Mononuclear cell (primary cell): ENCODE measurements at regions not wholly inside any gene's neighbourhood (a gene's known extent, or its start where the extent isn't known, plus 50 kb on each side); places are given as distances from the start of the nearest gene placed in this dataset.

Experiments used
- H3K27me3 ChIP-seq: 2 replicates; pipeline ENCODE4 v1.6.0; 2011; ENCODE audit warnings: low read length, control low read depth; ENCODE audit not compliant: insufficient read depth
- H3K4me1 ChIP-seq: 2 replicates; pipeline ENCODE4 v1.5.1; 2011; ENCODE audit warnings: mild to moderate bottlenecking, low read length, control low read depth; ENCODE audit not compliant: insufficient read depth
- H3K4me3 ChIP-seq: 2 replicates; pipeline ENCODE4 v1.5.1; 2011; ENCODE audit warnings: mild to moderate bottlenecking, low read length, moderate library complexity
- H3K9me3 ChIP-seq: 2 replicates; pipeline ENCODE4 v1.5.1; 2011; ENCODE audit warnings: low read depth, mild to moderate bottlenecking, control low read depth, low read length

DNA sequence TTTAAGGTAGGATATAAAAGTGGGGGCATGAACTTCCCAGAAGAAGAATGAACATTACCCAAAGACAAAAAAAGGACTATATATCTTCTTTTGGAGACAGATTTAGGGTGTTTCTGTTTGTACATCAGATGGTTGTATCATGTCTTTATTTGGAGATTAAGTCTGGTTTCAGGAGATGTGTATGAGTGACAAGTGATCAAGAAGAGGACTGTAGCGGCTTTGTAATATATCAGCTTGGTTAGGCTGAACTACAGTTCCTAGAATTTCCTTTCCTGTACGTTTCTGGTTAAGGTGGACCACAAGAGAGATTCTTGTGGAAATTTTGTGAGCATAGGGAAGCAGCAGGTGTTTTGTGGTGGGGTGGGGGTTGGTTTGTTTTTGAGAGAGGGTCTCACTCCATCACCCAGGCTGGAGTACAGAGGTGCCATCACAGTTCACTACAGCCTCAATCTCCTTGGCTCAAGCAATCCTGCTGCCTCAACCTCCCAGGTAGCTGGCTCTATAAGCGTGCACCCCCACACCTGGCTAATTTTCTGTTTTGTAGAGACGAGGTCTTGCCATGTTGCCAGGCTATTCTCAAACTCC, 287.1 kb upstream of the MGAT5 start:
- H3K4me3 ChIP-seq = no peak overlapping the region
- H3K4me1 ChIP-seq = no peaks in the 10 kb centered on the region
- H3K9me3 ChIP-seq = no peaks in the 10 kb centered on the region
- no peaks in the 10 kb centered on the region for H3K27me3 ChIP-seq

DNA sequence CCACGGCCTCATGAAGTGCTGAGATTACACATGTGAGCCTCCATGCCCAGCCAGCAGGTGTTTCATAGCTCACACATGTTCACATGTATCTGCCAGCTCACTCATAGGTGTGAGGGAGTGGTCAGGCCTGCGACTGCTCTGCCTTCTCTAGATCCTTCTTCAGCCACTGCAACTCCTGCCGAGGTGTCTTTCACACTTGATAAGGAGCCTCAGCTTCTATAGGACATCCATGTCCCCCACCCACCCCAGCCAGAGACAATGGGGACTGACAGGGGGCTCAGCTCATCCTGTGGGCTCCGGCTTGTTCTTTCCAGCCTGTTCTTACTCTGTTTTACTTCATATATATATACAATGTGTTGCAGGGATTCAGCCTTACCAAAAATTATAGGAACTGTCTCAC, 286.5 kb upstream of the MGAT5 start:
- H3K4me3 ChIP-seq = no peak overlapping the region
- no peaks in the 10 kb centered on the region for H3K4me1 ChIP-seq
- no peaks in the 10 kb centered on the region for H3K27me3 ChIP-seq
- H3K9me3 ChIP-seq = no peaks in the 10 kb centered on the region

DNA sequence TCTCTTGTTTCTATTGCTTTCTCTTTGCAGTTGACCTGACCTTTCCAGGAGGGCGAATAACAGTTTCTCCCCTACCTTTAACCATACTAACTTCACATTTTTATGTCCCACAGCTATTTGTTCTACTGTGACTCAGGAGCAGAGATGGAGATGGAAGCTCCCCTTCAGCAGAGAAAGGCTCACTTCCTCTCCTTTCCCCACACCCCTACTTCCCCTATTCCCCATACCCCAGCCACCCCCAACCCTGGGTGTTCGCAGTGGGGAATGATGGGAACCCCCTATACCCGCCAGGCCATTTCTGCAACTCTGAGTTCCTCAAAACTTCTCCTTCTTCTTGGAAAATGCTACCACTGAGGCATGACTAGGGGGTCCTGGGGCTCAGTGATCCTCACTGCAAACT, 285.4 kb upstream of the MGAT5 start:
- no peaks in the 10 kb centered on the region for H3K27me3 ChIP-seq
- H3K9me3 ChIP-seq = no peaks in the 10 kb centered on the region
- H3K4me1 ChIP-seq = no peaks in the 10 kb centered on the region
- no peak overlapping the region for H3K4me3 ChIP-seq

DNA sequence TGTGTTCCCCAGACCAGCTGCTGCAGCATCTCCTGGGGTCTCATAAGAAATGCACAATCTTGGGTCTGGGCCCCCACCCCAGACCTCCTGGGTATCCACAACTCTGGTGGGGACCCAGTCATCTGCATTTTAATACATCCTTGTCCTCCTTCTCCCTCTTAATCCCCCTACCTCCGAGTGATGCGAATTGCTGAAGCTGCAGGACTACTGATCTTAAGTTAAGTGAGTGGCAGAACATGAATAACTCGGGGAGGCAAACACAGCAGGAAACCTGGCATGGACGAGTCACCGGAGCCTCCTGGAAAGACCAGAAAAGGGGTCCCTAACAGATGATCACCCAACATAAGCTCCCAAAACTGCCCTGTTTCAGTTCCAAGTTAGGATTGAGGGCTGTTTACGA, 283.2 kb upstream of the MGAT5 start:
- Histone ChIP-seq H3K9me3 (no peaks in the 10 kb centered on the region), H3K4me3 (no peak overlapping the region), H3K4me1 (no peaks in the 10 kb centered on the region), H3K27me3 (no peaks in the 10 kb centered on the region)

DNA sequence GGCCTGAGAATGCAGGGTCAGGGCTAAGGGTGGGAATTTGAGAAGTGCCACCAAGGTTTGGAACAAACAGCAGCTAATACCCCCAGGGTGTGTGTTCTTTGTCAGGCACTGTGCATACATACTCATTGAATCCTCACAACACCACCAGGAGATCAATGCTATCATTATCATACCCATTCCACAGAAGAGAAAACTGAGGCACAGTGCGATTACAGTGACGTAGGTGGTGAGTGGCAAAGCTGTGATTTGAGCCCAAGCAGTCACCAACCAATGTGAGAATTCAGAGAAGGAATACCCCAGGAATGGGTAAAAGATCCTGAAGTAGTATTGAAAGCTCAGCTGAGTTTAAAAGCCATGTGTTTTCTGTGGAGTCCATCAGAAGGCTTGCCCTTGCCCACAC, 281.6 kb upstream of the MGAT5 start:
- Histone ChIP-seq H3K4me3 (no peak overlapping the region), H3K27me3 (no peaks in the 10 kb centered on the region), H3K4me1 (no peaks in the 10 kb centered on the region), H3K9me3 (no peaks in the 10 kb centered on the region)

DNA sequence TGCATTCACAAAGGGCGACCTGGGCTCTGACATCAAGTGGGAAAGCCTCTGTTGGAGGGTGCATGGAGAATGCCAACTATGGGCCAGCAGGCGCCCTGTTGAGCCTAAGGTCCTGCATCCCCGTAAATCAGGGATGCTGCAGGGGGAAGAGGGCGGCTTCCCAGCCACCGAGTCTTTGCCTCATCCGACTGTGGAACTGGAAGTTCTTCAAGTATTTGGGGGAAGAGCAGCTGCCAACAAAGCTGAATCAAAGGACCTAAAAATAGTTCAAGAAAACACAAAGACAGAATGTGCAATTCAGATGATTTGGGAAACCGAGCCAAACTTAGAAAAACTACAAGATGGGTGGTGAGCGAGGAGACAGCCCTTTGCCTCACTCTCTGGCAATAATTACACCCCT, 281.1 kb upstream of the MGAT5 start:
- H3K4me3 ChIP-seq = no peak overlapping the region
- no peaks in the 10 kb centered on the region for H3K4me1 ChIP-seq
- no peaks in the 10 kb centered on the region for H3K9me3 ChIP-seq
- H3K27me3 ChIP-seq = no peaks in the 10 kb centered on the region

DNA sequence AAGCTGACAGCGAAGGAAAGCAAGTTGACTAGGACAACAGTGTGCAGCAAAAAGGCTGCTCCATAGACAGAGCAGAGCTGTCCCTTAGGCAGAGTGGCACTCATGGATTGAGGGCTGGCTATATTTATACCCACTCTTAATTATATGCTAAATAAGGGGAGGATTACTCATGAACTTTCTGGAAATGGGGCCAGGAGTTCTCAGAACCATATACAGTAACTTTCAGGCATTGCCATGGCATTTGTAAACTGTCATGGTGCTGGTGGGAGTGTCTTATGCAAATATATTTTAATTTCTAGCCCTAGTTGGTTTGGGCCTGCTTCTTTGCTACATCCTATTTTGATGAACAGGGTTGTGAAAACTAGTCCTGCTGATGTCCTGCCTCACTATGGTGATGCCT, 279.5 kb upstream of the MGAT5 start:
- Histone ChIP-seq H3K27me3 (no peaks in the 10 kb centered on the region), H3K9me3 (no peaks in the 10 kb centered on the region), H3K4me3 (no peak overlapping the region), H3K4me1 (no peaks in the 10 kb centered on the region)

DNA sequence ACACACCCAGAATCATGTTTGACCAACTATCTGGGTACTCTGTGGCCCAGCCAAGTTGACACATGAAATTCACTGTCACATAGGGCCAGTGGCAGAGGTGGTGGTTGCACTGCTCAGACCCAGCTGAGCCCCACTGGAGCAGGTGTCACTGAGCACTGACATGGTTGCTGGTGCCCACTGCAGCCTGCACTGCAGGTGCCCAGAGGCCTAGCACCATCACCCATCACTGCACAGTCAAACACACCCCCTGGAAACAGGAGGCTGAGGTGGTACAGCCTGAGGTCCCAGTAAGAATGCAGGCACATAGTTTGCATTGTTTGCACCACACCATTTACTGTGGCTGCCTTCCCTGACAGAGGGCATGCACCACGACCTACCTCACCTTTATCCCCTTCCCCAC, 278.7 kb upstream of the MGAT5 start:
- no peaks in the 10 kb centered on the region for H3K9me3 ChIP-seq
- no peaks in the 10 kb centered on the region for H3K27me3 ChIP-seq
- no peaks in the 10 kb centered on the region for H3K4me1 ChIP-seq
- no peak overlapping the region for H3K4me3 ChIP-seq

DNA sequence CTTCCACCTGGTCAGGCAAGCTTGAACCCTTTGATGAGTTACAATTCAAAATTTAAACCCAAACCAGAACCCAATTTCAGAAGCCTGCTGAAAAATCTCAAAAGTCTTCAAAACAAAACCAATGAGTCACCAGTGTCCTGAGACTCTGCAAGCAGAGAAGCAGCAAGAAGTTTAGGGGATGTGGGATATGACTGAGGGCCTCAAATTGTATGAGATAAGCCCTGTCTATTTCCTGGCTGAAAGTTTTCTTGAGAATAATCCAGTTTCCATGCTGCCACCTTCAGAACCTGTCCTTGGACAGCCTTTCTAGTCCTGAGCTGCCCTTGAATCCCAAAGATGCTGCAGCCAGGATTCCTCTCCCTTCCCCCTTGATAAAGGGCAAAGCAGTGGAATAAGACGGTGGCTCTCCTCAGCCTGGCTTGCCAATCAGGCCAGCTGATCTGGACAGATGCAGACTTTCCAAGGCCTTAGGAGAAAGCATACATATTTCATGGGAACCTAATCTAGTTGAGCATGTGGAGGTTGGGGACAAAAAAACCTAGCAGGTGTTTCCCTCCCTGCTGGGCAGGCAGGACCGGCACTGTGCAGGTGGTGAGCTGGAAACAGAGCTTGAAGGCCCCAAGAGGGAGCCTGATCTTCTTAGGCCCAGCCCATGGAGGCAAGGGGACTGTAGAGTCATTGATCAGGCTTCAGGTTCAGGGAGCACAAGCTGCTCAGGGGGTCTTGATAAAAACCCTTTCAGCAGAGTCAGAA, 278.0 kb upstream of the MGAT5 start:
- no peaks in the 10 kb centered on the region for H3K4me1 ChIP-seq

DNA sequence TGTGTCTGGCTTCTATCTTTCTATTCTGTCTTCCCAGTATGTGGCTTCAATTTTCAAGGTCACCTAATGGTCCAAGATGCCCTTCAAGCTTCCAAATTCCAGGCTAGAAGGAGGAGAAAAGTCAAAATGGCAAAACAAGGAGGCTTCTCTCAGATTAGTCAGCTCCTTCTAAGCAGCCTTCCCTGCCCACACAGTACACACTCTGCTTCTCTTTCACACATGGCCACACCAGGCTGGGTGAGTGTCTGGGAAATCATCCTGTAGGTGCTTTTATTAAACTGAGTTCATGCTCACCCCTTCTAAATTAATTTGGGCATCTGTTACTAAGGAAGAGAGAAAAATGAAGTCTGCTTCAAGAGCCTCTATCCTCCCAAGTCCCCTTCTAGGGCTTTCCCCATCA, 277.2 kb upstream of the MGAT5 start:
- Histone ChIP-seq H3K27me3 (no peaks in the 10 kb centered on the region), H3K9me3 (no peaks in the 10 kb centered on the region), H3K4me1 (no peaks in the 10 kb centered on the region), H3K4me3 (no peak overlapping the region)

More for the DNA sequence above, 278.0 kb upstream of the MGAT5 start:
- H3K9me3 ChIP-seq = no peaks in the 10 kb centered on the region
- no peaks in the 10 kb centered on the region for H3K27me3 ChIP-seq
- no peak overlapping the region for H3K4me3 ChIP-seq

DNA sequence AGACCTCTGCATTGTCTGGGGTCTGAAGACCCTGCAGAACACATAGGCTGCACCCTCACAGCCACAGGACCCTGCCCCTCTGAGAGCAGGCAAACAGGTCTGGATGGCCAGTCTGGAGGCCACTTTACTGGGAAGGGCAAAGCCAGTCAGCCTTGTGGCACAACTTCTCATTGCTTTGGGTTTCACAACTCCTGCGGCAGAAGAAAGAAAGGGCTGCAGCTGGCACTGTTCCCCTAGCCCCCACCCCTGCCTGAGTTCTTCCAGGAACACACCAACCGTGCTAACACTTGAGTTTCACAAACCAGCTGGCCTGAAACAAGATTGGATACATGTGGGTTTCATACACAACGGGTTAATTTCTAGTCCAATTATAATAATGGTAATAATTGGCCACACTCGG, 276.5 kb upstream of the MGAT5 start:
- H3K9me3 ChIP-seq = no peaks in the 10 kb centered on the region
- H3K4me3 ChIP-seq = no peak overlapping the region
- H3K27me3 ChIP-seq = no peaks in the 10 kb centered on the region
- no peaks in the 10 kb centered on the region for H3K4me1 ChIP-seq

DNA sequence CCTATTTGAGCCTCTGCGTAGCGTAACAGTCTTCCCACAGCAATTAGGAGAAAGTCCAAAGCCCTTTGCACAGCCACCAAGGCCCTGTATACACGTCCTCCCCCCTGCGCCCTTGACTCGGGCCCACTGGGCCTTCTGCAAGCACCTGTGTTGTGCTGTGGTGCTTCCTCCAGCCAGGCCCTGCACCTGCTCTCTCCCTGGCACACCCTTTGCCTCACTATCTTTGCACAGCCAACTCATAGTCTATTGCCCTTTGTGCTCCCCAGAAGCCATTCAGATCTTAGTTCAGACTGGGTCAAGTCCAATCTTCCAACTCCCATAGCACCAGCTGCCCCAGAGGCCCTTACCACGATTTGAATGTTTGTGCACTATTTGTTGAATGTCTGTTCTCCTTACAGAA, 271.6 kb upstream of the MGAT5 start:
- Histone ChIP-seq H3K27me3 (no peaks in the 10 kb centered on the region), H3K9me3 (no peaks in the 10 kb centered on the region), H3K4me1 (no peaks in the 10 kb centered on the region), H3K4me3 (no peak overlapping the region)

DNA sequence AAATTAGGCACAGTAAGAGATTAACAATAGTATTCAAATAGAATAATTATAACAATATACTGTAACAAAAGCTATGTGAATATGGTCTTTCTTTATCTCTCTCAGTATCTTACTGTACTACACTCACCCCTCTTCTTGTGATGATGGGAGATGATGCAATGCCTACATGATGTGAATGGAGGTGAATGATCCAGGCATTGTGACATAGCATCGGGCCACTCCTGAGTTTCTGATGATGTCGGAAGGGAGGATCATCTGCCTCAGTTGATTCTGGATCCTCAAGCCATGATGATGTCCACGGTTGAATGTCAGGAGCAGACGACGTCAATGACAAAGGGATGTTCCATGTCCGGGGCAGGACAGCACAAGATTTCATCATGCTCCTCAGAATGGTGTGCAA, 268.3 kb upstream of the MGAT5 start:
- Histone ChIP-seq H3K9me3 (no peaks in the 10 kb centered on the region), H3K4me3 (no peak overlapping the region), H3K4me1 (no peaks in the 10 kb centered on the region), H3K27me3 (no peaks in the 10 kb centered on the region)

DNA sequence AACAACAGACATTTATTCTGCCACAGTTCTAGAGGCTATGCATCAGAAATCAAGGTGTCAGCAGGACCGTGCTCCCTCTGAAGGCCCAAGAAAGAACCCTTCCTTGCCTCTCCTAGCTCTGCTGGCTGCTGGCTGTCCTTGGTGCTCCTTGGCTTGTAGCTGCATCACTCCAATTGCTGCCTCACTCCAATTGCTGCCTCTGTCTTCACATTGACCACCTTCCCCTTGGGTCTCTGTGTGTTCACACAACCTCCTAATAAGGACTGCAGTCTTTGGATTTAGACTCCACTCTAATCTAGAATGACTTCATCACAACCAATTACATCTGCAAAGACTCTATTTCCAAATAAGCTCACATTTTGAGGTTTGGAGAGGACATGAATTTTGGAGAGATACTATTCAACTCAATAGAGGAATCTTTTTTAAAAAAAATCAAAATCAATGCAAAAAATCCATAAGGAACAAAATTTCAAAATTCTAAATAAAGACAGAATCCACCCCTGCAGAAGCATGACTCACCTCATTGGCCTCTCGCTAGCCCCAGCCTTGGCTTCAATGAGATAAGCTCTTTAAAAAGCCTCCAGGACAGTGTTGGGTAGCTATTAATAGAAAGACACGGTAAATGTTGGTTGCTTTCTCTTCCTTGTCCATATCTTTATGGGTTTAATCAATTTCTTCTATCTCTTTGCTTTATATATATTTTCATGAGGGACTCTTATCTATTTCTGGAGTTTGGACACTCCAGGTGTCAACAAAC, 267.6 kb upstream of the MGAT5 start:
- no peak overlapping the region for H3K4me3 ChIP-seq
- H3K27me3 ChIP-seq = no peaks in the 10 kb centered on the region
- no peaks in the 10 kb centered on the region for H3K4me1 ChIP-seq
- no peaks in the 10 kb centered on the region for H3K9me3 ChIP-seq

DNA sequence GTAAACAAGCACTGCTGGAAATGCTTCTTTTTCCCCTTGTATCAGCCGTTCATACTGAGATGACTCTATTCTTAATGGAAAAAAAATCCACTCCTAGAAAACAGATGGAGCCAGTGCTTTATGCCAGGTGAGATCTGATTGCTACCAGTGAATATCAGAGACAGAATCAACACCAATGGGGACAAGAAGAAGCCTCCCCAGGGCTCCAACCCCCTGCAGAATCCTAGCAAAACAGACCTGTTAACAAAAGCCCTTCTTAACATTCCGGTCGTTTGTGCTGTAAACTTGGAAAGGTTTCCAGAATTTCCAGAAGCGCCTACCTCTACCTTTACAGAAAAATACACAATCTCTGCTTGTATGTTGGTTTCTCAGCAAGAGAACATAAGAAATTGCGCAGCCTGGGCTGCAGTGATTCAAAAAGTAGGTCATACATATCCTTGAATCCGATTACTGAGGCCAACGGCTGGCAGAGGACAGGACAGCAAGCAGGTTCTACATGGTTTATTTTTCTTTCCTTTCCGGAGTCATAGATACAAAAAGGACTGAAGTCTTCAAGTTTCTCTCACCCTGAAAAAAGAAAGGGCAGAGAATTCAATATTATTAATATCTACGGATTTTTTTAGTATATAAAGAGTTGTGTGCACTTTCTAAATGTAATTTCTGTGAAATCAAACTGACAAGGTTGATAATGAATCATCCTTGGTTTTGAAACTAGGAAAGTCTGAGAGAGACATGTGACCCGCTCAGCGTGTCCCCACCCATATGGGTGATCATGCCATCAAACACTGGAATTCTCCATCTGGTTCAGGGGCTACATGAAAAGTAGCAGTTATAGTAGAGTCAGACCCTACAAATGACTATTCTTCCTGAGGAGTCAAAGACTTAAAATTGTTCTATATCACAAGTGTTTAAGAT, 266.7 kb upstream of the MGAT5 start:
- Histone ChIP-seq H3K4me1 (no peaks in the 10 kb centered on the region), H3K4me3 (no peak overlapping the region), H3K9me3 (no peaks in the 10 kb centered on the region), H3K27me3 (no peaks in the 10 kb centered on the region)
